Esophagus squamous epithelium (tissue), 4 donors: ENCODE measurements at regions not wholly inside any gene's neighbourhood (a gene's known extent, or its start where the extent isn't known, plus 50 kb on each side); places are given as distances from the start of the nearest gene placed in this dataset.

Source experiments
- POLR2A ChIP-seq, 4 donors: fragments of 450-650 bp; IDR thresholded peaks; one replicate each; pipeline ENCODE4 v1.6.1; 2017; ENCODE audit warnings: antibody characterized with exemption in 4 of 4, mild to moderate bottlenecking in 4 of 4, moderate library complexity in 3 of 4
- TF ChIP-seq, protein P1 (sequence below), 6 experiments: fragments of 450-650 bp in 4 of 6; fragments of 200-600 bp in 2 of 6; sonication (generic) in 2 of 6; IDR thresholded peaks; one replicate each; pipeline ENCODE4 v1.5.1; 2016 to 2019; ENCODE audit warnings: antibody characterized with exemption in 6 of 6, mild to moderate bottlenecking in 4 of 6, moderate library complexity in 4 of 6

DNA sequence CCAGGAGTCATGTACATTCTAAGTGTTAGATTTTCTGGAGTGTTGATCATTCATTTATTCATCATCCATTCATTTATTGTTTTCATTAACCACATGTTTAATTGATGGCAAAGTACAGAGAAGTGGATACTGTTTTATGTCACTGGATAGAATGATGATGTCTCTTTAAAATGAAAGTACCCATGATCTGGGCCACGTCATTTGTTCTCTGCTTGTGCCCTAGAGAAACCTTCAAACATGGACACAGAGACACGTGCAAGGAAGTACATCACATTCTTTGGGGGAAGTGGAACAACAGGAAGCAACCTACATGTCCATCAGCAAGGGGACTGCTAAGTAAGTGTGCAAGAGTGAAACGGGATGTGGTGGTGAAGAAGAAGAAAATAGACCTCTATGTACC, 75.8 kb upstream of the TSHZ2 start:
- TF ChIP-seq, protein P1, sequence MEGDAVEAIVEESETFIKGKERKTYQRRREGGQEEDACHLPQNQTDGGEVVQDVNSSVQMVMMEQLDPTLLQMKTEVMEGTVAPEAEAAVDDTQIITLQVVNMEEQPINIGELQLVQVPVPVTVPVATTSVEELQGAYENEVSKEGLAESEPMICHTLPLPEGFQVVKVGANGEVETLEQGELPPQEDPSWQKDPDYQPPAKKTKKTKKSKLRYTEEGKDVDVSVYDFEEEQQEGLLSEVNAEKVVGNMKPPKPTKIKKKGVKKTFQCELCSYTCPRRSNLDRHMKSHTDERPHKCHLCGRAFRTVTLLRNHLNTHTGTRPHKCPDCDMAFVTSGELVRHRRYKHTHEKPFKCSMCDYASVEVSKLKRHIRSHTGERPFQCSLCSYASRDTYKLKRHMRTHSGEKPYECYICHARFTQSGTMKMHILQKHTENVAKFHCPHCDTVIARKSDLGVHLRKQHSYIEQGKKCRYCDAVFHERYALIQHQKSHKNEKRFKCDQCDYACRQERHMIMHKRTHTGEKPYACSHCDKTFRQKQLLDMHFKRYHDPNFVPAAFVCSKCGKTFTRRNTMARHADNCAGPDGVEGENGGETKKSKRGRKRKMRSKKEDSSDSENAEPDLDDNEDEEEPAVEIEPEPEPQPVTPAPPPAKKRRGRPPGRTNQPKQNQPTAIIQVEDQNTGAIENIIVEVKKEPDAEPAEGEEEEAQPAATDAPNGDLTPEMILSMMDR (IDR thresholded peaks at IDR 0.05): no peak
- TF ChIP-seq POLR2A (IDR thresholded peaks at IDR 0.05): no peak
